Urinary bladder (tissue), 3 donors: ENCODE measurements at regions not wholly inside any gene's neighbourhood (a gene's known extent, or its start where the extent isn't known, plus 50 kb on each side); places are given as distances from the start of the nearest gene placed in this dataset.
A peak's percentile ranks its signal among the peaks of the same experiment; 100 is the strongest.

Source experiments
- DNase-seq: peaks from one replicate; pipeline ENCODE4 v3.0.0-alpha.2; 2015; ENCODE audit errors: extremely low spot score
- H3K27ac ChIP-seq: one replicate; pipeline ENCODE4 v1.5.1; 2013; ENCODE audit warnings: low read depth, mild to moderate bottlenecking, moderate library complexity
- H3K36me3 ChIP-seq: one replicate; pipeline ENCODE4 v1.6.1; 2013; ENCODE audit warnings: mild to moderate bottlenecking, moderate library complexity; ENCODE audit not compliant: insufficient read depth
- H3K4me1 ChIP-seq: one replicate; pipeline ENCODE4 v1.6.1; 2013; ENCODE audit warnings: mild to moderate bottlenecking, moderate library complexity; ENCODE audit not compliant: insufficient read depth
- H3K4me3 ChIP-seq: one replicate; pipeline ENCODE4 v1.5.1; 2013; ENCODE audit warnings: low read depth, low read length
- WGBS: extraction: QIAGEN DNeasy Blood & Tissue Kit; methylation state at CpG from one replicate; pipeline ENCODE4 v1.1.7; 2013; 5-methylcytosine and 5-hydroxymethylcytosine counted together
- donor health status: healthy with polysubstance abuse.
- donor health status: healthy.

DNA sequence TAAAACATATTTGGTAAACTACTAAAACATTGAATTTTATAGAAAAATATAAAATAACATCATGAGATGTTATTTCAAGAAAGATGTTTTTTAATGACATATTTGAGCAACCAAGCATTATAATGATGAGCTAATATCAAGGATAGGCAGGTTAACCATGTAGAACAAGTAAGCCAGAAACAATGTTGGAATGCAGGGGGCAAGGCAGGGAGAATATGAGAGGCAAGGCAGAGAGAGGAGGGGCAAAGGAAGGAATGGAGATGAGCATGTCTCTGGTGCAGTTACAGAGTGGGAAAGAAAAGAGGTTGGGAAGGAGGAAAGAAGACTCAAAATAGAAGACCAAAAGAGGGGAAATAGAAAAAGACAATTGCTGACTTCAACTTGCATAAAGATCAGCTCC lies 390.4 kb downstream of the MCTP2 start:
- Histone ChIP-seq H3K36me3 (no peaks in the 10 kb centered on the region), H3K27ac (no peak overlapping the region), H3K4me1 (no peaks in the 10 kb centered on the region), H3K4me3 (no peak overlapping the region)
- DNase-seq: no peak

DNA sequence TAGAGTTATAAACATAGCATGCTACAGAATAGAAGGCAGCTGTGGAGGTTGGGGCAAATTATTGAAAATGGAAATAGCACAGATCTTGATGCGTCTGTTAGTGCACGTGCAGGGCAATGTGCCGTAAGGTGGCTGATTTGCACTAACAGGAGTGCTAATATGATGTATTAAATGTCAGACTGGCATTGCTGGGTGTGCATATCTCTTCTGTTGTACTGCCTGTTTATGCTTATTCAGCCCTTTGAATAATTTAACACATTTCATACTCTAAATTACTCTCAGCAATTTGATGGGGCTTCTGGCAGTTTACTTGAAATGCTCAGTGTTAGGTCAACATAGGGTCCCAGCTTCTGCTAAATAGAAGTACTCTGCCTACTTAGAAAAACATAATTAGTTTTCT lies 395.6 kb downstream of the MCTP2 start:
- H3K36me3 ChIP-seq: no peaks in the 10 kb centered on the region
- H3K4me3 ChIP-seq: no peak overlapping the region
- DNase-seq: no peak
- 91% methylated on average over 3 of the region's 3 CpGs for WGBS
- no peaks in the 10 kb centered on the region for H3K4me1 ChIP-seq
- H3K27ac ChIP-seq: no peak overlapping the region

DNA sequence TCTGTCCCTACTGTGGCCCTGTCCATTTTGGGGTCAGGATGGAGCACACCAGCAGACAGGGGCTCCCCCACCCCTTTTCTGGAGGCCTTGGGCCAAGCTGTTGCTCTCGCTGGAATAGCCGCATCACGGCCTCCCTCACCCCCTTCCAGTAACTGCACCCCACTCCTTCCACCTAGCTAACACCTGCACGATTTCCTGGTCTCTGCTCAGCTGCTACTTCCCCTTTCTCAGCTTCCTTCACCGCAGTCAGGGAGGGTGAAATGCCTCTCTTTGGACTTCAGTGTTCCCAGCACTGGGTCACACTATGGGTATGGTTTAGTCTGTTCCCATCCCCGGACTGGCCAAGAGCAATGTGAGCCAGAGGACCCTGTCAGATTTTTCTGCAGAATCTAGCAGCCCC lies 400.2 kb downstream of the MCTP2 start:
- DNase-seq: no peak
- no peaks in the 10 kb centered on the region for H3K36me3 ChIP-seq
- H3K27ac ChIP-seq: no peak overlapping the region
- no peaks in the 10 kb centered on the region for H3K4me1 ChIP-seq
- H3K4me3 ChIP-seq: no peak overlapping the region
- WGBS: 79% methylated on average over 6 of the region's 6 CpGs

DNA sequence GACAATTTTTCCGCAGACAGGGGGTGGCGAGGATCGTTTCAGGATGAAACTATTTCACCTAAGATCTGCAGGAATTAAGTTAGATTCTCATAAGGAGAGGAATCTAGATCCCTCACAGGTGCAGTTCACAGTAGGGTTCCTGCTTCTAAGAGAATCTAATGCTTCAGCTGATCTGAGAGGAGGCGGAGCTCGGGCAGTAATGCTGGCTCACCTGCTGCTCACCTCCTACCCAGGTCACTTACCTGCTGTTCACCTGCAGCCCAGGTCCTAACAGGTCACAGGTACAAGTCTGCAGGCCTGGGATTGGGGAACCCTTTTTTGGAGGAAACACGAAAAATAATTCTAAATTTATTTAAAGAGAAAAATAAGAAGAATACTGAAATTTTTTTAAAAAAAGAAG lies 406.8 kb downstream of the MCTP2 start:
- Histone ChIP-seq H3K27ac (no peak overlapping the region), H3K4me1 (no peaks in the 10 kb centered on the region), H3K4me3 (no peak overlapping the region), H3K36me3 (no peaks in the 10 kb centered on the region)
- 67% methylated on average over 6 of the region's 6 CpGs for WGBS
- no peak for DNase-seq

DNA sequence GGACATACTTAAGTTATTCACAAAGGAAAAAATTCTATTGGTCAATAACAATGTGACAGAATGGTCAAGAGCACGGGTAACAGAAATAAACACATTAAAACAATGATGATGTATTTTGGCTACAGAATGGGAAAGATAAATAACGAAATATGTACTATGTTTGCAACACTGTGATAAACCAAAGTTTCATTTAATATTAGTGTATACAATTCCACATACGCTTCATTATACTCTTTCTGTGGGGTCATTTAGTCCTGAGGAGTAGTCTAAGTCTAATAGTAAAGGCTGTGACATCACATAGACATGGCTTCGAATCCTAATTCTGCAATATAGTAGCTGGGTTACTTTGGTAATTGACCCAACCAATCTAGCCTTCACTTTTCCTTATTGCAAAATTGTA lies 408.3 kb downstream of the MCTP2 start:
- DNase-seq: no peak
- WGBS: 81% methylated on average over 4 of the region's 4 CpGs
- Histone ChIP-seq H3K4me3 (no peak overlapping the region), H3K4me1 (no peaks in the 10 kb centered on the region), H3K36me3 (no peaks in the 10 kb centered on the region), H3K27ac (no peak overlapping the region)

DNA sequence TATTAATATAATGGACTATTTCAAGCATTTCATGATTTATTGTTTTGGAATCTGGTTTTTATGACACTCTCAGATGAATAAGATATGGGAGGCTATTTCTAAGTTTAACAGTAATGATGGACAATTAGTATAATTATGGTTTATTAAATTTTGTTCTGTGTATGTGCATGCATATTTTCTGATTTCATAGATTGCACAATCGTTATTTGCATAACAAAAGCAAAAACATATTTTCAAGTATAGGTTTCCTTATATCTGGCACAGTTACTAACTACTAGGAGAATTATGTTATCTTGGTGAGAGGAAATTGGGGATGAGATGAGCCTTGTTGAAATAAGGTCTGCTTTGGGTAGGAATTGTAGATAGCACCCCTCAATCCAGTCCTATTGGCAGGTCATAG lies 413.1 kb downstream of the MCTP2 start:
- no peaks in the 10 kb centered on the region for H3K4me1 ChIP-seq
- 74% methylated on average over 1 of the region's 1 CpG for WGBS
- no peak for DNase-seq
- H3K4me3 ChIP-seq: no peak overlapping the region
- H3K36me3 ChIP-seq: no peaks in the 10 kb centered on the region
- no peak overlapping the region for H3K27ac ChIP-seq

DNA sequence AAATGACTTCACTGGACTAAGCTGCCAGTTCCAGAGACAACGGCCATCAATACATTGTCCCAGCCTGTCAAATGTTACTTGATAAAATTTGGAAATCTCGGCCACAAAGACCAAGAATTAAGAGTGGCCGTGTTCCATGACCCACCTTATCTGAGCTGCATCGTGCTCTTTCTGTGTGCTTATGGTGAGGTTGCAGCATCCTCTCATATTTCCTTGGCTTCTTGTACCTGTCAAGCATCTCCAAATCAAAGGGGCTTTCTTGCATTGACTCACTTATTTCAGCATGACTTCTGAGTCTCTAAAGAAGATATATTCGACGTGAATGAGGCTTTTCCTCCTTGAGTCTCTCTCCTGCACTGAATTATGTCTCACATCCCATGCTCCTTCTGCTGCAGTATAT lies 421.7 kb downstream of the MCTP2 start:
- H3K27ac ChIP-seq: no peak overlapping the region
- no peaks in the 10 kb centered on the region for H3K4me1 ChIP-seq
- WGBS: 87% methylated on average over 6 of the region's 6 CpGs
- no peak overlapping the region for H3K4me3 ChIP-seq
- no peak for DNase-seq
- H3K36me3 ChIP-seq: no peaks in the 10 kb centered on the region

DNA sequence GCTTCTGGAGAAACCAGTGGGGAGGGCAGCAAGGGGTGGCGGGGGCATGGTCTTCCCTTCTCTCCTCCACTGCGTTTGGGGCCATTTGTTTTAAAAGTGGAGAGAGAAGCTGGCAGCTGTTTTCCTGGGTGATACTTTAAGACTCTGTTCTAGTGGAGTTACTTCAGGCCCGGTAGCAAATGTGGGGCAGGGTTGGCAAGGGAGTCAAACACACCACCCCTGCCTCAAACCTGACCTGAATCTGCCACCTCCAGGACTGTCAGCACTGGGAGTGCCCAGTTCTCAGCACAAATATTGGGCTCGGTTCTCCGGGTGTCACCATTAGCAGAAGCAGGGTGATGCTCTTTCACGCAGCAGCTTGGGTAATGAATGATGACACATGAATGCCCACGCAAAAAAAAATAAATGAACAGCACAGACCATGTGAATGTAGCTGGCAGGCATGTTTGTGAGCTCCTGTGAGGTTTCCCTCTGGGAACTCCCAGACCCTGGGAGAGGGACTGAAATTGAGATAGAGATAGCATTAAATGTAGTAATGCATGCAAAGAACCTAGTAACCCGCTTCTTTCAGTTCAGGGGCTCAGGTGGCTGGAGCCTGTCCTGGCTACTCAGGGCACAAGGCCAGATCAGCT lies 424.0 kb downstream of the MCTP2 start:
- H3K36me3 ChIP-seq: no peaks in the 10 kb centered on the region
- 93% methylated on average over 8 of the region's 8 CpGs for WGBS
- no peaks in the 10 kb centered on the region for H3K4me1 ChIP-seq
- H3K4me3 ChIP-seq: no peak overlapping the region
- no peak for DNase-seq
- H3K27ac ChIP-seq: no peak overlapping the region

DNA sequence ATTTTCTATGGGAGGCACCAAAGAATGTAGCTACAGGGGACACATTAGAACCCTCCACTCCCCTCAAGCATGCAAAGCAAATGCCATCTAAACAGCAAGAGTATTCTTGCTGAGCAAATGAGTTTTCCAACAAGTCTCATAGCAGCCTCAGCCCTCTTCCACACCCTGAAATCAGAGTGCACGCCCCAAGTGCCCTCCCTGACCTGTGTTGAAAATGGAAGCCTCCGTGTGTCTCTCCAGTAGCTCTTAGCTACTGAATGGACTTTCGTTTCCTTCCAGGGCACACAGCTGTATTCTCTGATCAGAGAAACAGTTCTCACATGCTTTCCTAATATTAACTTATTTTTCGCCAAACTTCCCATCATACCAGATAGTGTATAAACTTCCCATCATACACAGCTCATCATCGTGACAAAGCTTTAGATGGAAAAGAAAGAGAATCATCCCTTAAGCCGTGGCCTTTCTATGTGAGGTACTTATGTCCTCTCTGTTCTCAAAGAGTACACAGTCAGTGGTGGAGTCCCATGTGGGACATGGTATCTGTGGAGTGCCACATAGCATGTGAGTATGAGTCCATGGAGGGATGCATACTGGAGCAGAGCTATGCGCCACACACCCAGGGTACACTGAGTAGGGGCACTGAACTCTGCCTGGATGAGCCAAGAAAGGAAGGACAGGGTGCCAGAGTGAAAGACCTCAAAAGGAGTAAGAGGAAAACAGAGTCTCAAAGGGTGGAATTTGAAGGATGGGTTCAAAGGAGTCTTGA lies 434.5 kb downstream of the MCTP2 start:
- H3K4me3 ChIP-seq: no peak overlapping the region
- no peaks in the 10 kb centered on the region for H3K4me1 ChIP-seq
- H3K36me3 ChIP-seq: no peaks in the 10 kb centered on the region
- WGBS: 84% methylated on average over 7 of the region's 7 CpGs
- H3K27ac ChIP-seq: no peak overlapping the region
- DNase-seq: no peak

DNA sequence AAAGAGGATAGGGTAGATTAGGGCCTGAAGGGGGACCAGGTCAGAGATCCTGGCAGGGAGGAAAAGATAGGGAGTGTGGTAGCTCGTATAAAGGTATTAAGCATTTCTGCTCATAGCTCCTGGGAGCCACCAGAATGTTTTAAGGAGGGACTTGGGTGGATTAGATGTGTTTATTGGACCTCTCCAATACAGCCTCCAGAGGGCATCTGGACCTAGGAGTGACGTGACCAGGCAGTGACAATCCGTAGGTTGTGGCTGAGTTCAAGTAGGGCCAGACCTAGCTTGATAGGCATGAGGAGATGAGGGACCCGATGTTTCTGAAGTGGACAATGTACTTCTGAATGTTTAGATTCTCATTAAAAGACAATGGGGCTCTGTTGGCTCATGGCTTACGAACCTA lies 435.2 kb downstream of the MCTP2 start:
- Histone ChIP-seq H3K4me3 (no peak overlapping the region), H3K4me1 (no peaks in the 10 kb centered on the region), H3K27ac (no peak overlapping the region), H3K36me3 (no peaks in the 10 kb centered on the region)
- DNase-seq: no peak
- 91% methylated on average over 5 of the region's 5 CpGs for WGBS

DNA sequence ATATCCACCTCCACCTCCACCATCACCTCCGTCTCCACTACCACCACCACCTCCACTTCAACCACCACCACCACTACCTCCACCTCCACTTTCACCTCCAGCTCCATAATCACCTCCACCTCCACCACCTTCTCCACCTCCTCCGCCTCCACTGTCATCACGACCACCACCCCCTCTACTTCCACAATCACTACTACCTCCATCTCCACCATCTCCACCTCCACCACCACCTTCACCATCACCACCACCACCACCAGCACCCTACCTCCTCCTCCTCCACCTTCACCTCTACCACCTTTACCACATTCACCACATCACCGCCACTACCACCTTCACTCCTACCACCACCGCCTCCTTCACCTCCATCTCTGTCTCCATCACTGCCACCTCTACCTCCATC lies 435.7 kb downstream of the MCTP2 start:
- Histone ChIP-seq H3K4me3 (no peak overlapping the region), H3K36me3 (no peaks in the 10 kb centered on the region), H3K4me1 (no peaks in the 10 kb centered on the region), H3K27ac (no peak overlapping the region)
- 94% methylated on average over 5 of the region's 5 CpGs for WGBS
- no peak for DNase-seq

DNA sequence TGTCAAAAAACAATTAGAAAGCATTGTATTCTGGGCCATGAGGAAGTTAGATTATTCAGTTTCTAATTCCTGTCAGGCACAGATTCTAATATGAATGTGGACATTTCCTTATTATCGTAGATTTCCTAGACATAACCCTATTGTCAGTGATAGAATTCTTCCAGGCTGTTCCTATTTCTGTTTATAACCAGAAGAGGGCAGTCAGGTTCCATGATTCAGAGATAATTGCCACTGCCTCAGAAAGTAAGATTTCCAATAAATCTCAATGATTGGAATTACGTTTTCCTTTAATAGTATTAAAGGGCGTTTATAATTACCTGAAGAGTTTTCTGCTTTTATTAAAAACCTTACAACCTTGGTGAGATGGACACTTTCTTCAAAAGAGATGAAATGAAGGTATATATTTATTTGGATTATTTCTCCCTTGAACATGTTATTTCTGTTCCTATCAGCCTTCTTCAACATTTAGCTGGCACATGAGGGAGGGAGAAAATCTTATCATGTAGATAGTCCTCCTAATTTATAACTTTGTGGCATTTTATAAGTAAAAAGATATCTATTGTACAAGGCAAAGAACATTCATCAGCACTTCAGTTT lies 439.2 kb downstream of the MCTP2 start:
- H3K4me1 ChIP-seq: no peaks in the 10 kb centered on the region
- H3K4me3 ChIP-seq: no peak overlapping the region
- H3K27ac ChIP-seq: no peak overlapping the region
- DNase-seq: peak; percentile 28
- no peaks in the 10 kb centered on the region for H3K36me3 ChIP-seq
- WGBS: 3% methylated on average over 3 of the region's 3 CpGs

DNA sequence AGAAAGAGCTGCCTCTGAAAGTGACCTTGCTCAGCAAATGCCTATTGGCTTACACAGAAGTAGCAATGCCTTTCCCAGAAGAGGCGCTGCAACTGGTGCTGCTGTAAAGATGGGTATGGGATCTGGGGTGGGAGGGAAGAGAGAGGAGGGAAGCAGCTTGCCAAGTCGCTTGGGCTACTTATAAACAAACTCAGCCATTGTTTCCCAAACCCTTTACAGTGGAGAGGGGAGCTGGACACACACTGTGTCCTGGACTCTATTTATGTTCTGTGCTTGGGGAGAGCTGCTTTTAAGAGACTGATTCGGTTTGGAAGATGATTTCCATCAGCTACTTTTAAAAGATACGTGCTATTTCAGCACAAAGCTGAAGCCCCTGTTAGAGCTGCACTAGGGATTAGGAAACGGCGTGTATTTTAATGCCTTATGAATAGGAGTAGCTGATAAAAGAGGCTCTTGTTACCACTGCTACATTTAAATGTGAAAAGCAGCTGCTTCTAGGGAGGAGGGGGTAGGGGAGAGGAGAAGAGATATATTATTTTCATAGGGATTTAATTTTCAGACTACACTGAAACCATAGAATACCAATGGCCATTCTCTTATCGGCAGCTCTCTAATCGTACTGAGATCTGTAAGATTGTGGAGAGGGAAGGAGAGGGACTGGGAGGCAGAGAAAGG lies 440.6 kb downstream of the MCTP2 start:
- DNase-seq: peak; percentile 45
- Histone ChIP-seq H3K4me3 (no peak overlapping the region), H3K4me1 (no peaks in the 10 kb centered on the region), H3K27ac (no peak overlapping the region), H3K36me3 (no peaks in the 10 kb centered on the region)
- 17% methylated on average over 8 of the region's 8 CpGs for WGBS

DNA sequence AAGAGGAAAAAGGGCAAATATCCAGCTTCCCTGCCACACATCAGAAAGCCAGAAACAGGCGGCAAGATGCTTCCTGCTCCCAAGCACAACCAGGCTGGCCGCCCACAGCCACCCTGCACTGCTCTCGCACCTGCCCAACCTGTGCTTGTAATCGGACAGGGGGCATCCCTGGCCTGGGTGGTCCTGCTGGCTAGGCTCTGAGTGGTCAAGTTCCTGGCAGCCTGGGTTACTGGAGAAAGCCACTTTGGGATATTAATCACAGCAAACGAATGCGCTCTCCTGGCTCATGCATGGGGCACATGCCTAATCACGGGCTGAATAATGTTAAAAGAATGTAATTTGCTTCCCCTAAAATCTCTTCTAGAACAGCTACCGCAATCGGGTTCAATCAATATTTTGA lies 442.4 kb downstream of the MCTP2 start:
- H3K4me1 ChIP-seq: no peaks in the 10 kb centered on the region
- no peak overlapping the region for H3K27ac ChIP-seq
- H3K4me3 ChIP-seq: no peak overlapping the region
- DNase-seq: no peak
- WGBS: 89% methylated on average over 9 of the region's 9 CpGs
- no peaks in the 10 kb centered on the region for H3K36me3 ChIP-seq
